ENCODE measurements at regions not wholly inside any gene's neighbourhood (a gene's known extent, or its start where the extent isn't known, plus 50 kb on each side); places are given as distances from the start of the nearest gene placed in this dataset.

GRCh38 chr4:56255820-56256219 is 131.5 kb downstream of the AASDH start:
- TF ChIP-seq CTCF (IDR thresholded peaks at IDR 0.05; ENCODE audit: low read depth, low read length) (peak; percentile 16), POLR2A (IDR thresholded peaks at IDR 0.05; ENCODE audit: extremely low read depth, insufficient read length) (no peak)
- TF ChIP-seq, protein P1, sequence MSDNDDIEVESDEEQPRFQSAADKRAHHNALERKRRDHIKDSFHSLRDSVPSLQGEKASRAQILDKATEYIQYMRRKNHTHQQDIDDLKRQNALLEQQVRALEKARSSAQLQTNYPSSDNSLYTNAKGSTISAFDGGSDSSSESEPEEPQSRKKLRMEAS (IDR thresholded peaks at IDR 0.05; ENCODE audit: low read depth, low read length), result no peak
